ENCODE measurements at regions not wholly inside any gene's neighbourhood (a gene's known extent, or its start where the extent isn't known, plus 50 kb on each side); places are given as distances from the start of the nearest gene placed in this dataset.

DNA sequence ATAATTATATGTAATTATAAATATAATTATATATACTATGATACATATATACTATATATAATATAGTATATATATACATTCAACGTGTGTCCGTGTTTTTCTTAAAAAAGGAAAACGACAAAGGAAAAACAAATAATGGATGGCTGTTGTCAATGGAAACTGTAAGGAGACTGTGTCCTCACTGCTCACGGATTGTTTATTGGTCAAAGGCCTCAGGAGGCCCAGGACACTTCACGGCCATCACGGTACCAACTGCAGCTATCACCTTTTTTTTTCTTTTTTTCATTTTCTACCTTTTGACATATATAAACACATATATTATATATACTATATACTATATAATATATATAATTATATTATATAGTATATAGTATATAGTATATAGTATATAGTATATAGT, 113.4 kb downstream of the SPTSSA start:
- H3K4me3 ChIP-seq (ENCODE audit: low read depth, low read length) = no peak overlapping the region
- TF ChIP-seq, protein P1, sequence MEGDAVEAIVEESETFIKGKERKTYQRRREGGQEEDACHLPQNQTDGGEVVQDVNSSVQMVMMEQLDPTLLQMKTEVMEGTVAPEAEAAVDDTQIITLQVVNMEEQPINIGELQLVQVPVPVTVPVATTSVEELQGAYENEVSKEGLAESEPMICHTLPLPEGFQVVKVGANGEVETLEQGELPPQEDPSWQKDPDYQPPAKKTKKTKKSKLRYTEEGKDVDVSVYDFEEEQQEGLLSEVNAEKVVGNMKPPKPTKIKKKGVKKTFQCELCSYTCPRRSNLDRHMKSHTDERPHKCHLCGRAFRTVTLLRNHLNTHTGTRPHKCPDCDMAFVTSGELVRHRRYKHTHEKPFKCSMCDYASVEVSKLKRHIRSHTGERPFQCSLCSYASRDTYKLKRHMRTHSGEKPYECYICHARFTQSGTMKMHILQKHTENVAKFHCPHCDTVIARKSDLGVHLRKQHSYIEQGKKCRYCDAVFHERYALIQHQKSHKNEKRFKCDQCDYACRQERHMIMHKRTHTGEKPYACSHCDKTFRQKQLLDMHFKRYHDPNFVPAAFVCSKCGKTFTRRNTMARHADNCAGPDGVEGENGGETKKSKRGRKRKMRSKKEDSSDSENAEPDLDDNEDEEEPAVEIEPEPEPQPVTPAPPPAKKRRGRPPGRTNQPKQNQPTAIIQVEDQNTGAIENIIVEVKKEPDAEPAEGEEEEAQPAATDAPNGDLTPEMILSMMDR (IDR thresholded peaks at IDR 0.05; ENCODE audit: low read depth, low read length) = no peak

DNA sequence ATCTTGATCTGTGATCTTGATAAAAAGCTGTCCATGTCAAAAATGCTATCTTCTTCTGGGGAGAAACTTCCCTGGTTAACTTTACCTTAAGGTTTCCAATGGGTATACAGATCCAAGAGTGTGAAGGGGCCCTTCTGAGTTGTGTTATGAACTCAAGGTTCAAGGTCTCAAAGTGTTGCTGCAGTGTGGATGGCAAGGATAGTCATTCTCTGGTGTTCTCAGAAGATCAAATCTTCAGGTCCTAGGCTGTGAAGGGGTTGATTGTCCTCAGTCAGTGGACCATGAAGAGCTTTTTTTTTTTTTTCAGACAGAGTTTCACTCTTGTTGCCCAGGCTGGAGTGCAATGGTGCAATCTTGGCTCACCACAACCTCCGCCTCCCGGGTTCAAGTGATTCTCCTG, 114.4 kb downstream of the SPTSSA start:
- TF ChIP-seq, protein P1 (IDR thresholded peaks at IDR 0.05; ENCODE audit: low read depth, low read length) = no peak
- H3K4me3 ChIP-seq (ENCODE audit: low read depth, low read length) = no peak overlapping the region

DNA sequence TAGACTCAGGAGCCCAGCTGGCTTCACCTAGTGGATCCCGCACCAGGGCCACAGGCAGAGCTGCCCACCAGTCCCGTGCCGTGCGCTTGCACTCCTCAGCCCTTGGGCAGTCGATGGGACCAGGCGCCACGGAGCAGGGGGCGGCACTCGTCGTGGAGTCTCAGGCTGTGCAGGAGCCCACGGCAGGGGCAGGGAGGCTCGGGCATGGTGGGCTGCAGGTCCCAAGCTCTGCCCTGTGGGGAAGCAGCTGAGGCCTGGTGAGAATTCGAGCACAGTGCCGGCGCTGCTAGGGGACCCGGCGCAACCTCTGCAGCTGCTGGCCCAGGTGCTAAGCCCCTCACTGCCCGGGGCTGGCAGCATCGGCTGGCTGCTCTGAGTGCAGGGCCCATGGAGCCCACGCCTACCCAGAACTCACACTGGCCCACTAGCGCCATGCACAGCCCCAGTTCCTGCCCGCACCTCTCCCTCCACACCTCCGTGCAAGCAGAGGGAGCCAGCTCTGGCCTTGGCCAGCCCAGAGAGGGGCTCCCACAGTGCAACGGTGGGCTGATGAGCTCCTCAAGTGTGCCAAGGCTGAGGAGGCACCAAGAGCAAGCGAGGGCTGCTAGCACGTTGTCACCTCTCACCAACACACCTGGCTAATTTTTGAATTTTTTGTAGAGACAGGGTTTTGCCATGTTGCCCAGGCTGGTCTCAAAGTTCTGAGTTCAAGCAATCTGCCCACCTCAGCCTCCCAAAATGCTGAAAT, 116.1 kb downstream of the SPTSSA start:
- TF ChIP-seq, protein P1 (IDR thresholded peaks at IDR 0.05; ENCODE audit: low read depth, low read length) = no peak
- no peak overlapping the region for H3K4me3 ChIP-seq (ENCODE audit: low read depth, low read length)

DNA sequence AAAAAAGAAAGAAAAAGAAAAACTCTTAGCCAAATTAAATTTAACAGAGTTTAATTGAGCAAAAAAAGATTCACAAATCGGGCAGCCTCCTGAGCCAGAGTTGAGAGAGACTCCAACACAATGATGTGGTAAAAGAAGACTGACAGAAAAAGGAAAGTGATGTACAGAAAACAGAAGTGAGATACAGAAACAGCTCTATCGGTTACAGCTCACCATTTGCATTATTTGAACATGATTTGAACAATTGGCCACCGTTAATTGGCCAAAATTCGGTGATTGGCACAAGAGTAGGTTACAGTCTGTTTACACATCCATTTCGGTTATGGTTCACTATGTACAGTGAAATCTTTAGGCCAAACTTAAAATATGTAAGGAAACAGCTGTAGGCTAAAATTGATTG, 117.7 kb downstream of the SPTSSA start:
- TF ChIP-seq, protein P1 (IDR thresholded peaks at IDR 0.05; ENCODE audit: low read depth, low read length) = no peak
- H3K4me3 ChIP-seq (ENCODE audit: low read depth, low read length) = no peak overlapping the region

DNA sequence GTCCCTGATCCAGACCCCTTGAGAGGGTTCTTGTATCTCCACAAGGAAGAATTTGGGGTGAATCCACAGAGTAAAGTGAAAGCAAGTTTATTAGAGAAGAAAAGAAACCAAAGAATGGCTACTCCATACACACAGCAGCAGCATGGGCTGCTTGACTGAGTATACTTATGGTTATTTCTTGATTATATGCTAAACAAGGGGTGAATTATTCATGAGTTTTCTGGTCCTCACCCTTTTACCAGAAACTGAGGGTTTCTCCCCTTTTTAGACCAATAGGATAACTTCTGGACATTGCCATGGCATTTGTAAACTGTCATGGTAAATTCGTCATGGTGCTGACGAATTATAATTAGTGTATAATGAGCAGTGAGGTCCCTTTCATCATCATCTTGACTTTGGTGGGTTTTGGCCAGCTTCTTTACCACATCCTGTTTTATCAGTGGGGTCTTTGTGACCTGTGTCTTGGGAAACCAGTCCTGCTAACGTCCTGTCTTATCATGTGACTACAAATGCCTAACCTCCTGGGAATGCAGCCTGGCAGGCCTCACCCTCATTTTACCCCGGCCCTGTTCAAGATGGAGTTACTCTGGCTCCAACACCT, 121.9 kb downstream of the SPTSSA start:
- no peak overlapping the region for H3K4me3 ChIP-seq (ENCODE audit: low read depth, low read length)

DNA sequence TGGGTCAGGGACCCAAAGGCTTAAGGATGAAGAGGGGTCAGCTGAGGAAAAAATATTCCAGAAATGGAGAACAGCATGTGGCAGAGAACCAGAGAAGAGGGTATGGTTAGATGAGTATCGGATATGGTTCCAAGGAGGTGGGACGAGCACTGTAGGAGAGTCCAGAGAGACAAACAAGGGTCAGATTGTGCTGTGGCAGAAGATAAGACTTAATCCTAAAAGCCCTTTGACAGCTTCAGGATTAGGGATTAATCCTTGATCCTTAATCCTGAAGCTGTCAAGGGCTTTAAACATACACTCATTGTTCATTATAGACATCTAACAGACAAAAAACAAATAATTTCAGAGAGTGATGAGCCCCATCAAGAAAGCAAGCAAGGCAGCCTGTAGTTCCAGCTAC, 124.0 kb downstream of the SPTSSA start:
- TF ChIP-seq, protein P1 (IDR thresholded peaks at IDR 0.05; ENCODE audit: low read depth, low read length) = no peak
- H3K4me3 ChIP-seq (ENCODE audit: low read depth, low read length) = no peak overlapping the region

More for the DNA sequence above, 121.9 kb downstream of the SPTSSA start:
- TF ChIP-seq, protein P1 (IDR thresholded peaks at IDR 0.05; ENCODE audit: low read depth, low read length) = no peak

DNA sequence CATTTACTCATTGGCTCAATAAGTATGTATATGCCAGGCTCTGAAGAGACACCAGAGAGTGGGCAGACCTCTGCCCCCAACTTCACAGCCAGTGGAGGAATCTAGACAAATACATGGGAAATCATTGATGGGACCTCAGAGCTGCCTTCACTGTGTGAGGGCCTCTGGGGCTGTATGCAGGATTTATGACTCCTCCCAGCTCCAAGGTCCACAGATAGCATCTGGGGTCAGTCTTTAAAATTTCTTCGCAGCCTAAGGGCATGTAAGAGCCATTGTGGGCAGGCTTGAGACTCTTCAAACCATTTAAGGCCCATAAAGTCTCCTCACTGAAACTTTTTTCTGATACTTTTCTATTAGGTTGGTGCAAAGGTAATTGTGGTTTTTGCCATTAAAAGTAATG, 125.5 kb downstream of the SPTSSA start:
- no peak overlapping the region for H3K4me3 ChIP-seq (ENCODE audit: low read depth, low read length)

More for the DNA sequence above, 125.5 kb downstream of the SPTSSA start:
- TF ChIP-seq, protein P1 (IDR thresholded peaks at IDR 0.05; ENCODE audit: low read depth, low read length) = no peak
